ENCODE measurements at regions not wholly inside any gene's neighbourhood (a gene's known extent, or its start where the extent isn't known, plus 50 kb on each side); places are given as distances from the start of the nearest gene placed in this dataset.
"Not testable (repeated sequence)": the region's sequence is repeated elsewhere in the genome, so short reads cannot be mapped to it uniquely, and the experiment has no call there.

DNA sequence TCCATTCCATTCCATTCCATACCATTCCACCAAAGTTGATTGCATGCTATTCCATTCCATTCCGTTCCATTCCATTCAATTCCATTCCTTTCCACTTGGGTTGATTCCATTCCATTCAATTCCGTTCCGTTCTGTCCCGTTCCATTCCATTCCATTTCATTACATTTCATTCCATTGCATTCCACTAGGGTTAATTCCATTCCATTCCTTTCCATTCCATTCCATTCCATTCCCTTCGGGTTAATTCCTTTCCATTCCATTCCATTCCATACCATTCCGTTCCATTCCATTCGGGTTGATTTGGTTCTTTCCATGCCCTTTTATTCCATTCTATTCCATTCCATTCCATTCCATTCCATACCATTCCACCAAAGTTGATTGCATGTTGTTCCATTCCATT lies 131.9 kb downstream of the CWH43 start:
- H3K9me3 ChIP-seq (ENCODE audit: control insufficient read depth in 2 of 2, low read length in 2 of 2): peaks cover 33 to 38% of the 10 kb centered on the region in 2 donors
- H3K4me3 ChIP-seq (ENCODE audit: low read length in 2 of 2); H3K27ac ChIP-seq (ENCODE audit: low read depth in 2 of 2, low read length in 2 of 2); H3K9ac ChIP-seq (ENCODE audit: low read depth in 1 of 2, low read length in 2 of 2); H3K36me3 ChIP-seq (ENCODE audit: control insufficient read depth in 2 of 2, insufficient read depth in 2 of 2, low read length in 2 of 2); H3K27me3 ChIP-seq (ENCODE audit: control insufficient read depth in 2 of 2, insufficient read depth in 2 of 2, low read length in 2 of 2); H3K4me1 ChIP-seq (ENCODE audit: control insufficient read depth in 2 of 2, insufficient read depth in 2 of 2, low read length in 2 of 2): not testable (repeated sequence)

DNA sequence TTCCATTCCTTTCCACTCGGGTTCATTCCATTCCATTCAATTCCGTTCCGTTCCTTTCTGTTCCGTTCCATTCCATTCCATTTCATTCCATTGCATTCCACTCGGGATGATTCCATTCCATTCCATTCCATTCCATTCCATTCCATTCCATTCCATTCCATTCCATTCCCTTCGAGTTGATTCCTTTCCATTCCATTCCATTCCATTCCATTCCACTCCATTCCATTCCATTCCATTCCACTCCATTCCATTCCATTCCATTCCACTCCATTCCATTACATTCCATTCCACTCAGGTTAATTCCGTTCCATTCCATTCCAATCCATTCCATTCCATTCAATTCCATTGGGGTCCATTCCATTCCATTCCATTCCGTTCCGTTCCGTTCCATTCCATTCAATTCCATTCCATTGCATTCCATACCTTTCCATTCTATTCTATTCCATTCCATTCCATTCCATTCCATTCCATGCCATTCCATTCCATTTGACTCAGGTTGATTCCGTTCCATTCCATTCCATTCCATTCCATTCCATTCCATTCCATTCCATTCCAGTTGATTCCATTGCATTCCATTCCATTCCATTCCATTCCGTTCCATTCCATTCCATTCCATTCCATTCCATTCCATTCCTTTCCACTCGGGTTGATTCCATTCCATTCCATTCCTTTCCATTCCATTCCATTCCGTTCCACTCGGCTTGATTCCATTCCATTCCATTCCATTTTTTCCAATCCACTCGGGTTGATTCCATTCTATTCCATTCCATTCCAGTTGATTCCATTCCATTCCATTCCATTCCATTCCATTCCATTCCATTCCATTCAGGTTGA lies 132.5 kb downstream of the CWH43 start:
- H3K4me1 ChIP-seq (ENCODE audit: control insufficient read depth in 2 of 2, insufficient read depth in 2 of 2, low read length in 2 of 2); H3K36me3 ChIP-seq (ENCODE audit: control insufficient read depth in 2 of 2, insufficient read depth in 2 of 2, low read length in 2 of 2); H3K27me3 ChIP-seq (ENCODE audit: control insufficient read depth in 2 of 2, insufficient read depth in 2 of 2, low read length in 2 of 2); H3K27ac ChIP-seq (ENCODE audit: low read depth in 2 of 2, low read length in 2 of 2); H3K9ac ChIP-seq (ENCODE audit: low read depth in 1 of 2, low read length in 2 of 2): not testable (repeated sequence)
- Histone ChIP-seq H3K9me3 (ENCODE audit: control insufficient read depth in 2 of 2, low read length in 2 of 2) (peaks cover 33 to 38% of the 10 kb centered on the region in 2 donors), H3K4me3 (ENCODE audit: low read length in 2 of 2) (peak overlapping the region in 1 of 2 donors; percentile 9)

- H3K27ac ChIP-seq (ENCODE audit: low read depth in 2 of 2, low read length in 2 of 2); H3K4me1 ChIP-seq (ENCODE audit: control insufficient read depth in 2 of 2, insufficient read depth in 2 of 2, low read length in 2 of 2); H3K27me3 ChIP-seq (ENCODE audit: control insufficient read depth in 2 of 2, insufficient read depth in 2 of 2, low read length in 2 of 2); H3K9ac ChIP-seq (ENCODE audit: low read depth in 1 of 2, low read length in 2 of 2); H3K36me3 ChIP-seq (ENCODE audit: control insufficient read depth in 2 of 2, insufficient read depth in 2 of 2, low read length in 2 of 2): not testable (repeated sequence)
- peak overlapping the region in 1 of 2 donors; percentile 9 for H3K4me3 ChIP-seq (ENCODE audit: low read length in 2 of 2)
- peaks cover 33 to 38% of the 10 kb centered on the region in 2 donors for H3K9me3 ChIP-seq (ENCODE audit: control insufficient read depth in 2 of 2, low read length in 2 of 2)
Observed at GRCh38 chr4:49119345-49119744, 133.3 kb downstream of the CWH43 start.

DNA sequence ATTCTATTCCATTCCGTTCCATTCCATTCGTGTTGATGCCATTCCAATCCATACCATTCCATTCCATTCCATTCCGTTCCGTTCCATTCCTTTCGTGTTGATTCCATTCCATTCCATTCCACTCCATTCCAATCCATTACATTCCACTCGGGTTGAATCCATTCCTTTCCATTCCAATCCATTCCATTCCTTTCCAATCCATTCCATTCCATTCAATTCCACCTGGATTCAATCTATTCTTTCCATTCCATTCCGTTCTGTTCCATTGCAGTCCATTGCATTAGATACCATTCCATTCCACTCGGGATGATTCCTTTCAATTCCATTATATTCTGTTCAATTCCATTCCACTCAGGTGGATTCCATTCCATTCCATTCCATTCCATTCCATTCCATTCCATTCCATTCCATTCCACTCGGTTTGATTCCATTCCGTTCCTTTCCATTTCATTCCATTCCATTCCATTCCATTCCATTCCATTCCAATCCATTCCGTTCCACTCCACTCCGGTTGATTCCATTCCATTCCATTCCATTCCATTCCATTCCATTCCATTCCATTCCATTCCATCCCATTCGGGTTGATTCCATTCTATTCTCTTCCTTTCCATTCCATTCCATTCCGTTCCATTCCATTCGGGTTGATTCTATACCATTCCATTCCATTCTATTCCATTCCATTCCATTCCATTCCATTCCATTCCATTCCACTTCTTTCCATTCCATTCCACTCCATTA lies 134.1 kb downstream of the CWH43 start:
- not testable (repeated sequence) for H3K9ac ChIP-seq (ENCODE audit: low read depth in 1 of 2, low read length in 2 of 2); H3K27ac ChIP-seq (ENCODE audit: low read depth in 2 of 2, low read length in 2 of 2); H3K4me3 ChIP-seq (ENCODE audit: low read length in 2 of 2); H3K36me3 ChIP-seq (ENCODE audit: control insufficient read depth in 2 of 2, insufficient read depth in 2 of 2, low read length in 2 of 2); H3K4me1 ChIP-seq (ENCODE audit: control insufficient read depth in 2 of 2, insufficient read depth in 2 of 2, low read length in 2 of 2); H3K27me3 ChIP-seq (ENCODE audit: control insufficient read depth in 2 of 2, insufficient read depth in 2 of 2, low read length in 2 of 2)
- peaks cover 31% of the 10 kb centered on the region in 2 donors for H3K9me3 ChIP-seq (ENCODE audit: control insufficient read depth in 2 of 2, low read length in 2 of 2)

GRCh38 chr4:49120804-49121203 lies 134.7 kb downstream of the CWH43 start:
- H3K9me3 ChIP-seq (ENCODE audit: control insufficient read depth in 2 of 2, low read length in 2 of 2): peaks cover 30 to 31% of the 10 kb centered on the region in 2 donors
- not testable (repeated sequence) for H3K27me3 ChIP-seq (ENCODE audit: control insufficient read depth in 2 of 2, insufficient read depth in 2 of 2, low read length in 2 of 2); H3K36me3 ChIP-seq (ENCODE audit: control insufficient read depth in 2 of 2, insufficient read depth in 2 of 2, low read length in 2 of 2); H3K4me1 ChIP-seq (ENCODE audit: control insufficient read depth in 2 of 2, insufficient read depth in 2 of 2, low read length in 2 of 2); H3K4me3 ChIP-seq (ENCODE audit: low read length in 2 of 2); H3K27ac ChIP-seq (ENCODE audit: low read depth in 2 of 2, low read length in 2 of 2); H3K9ac ChIP-seq (ENCODE audit: low read depth in 1 of 2, low read length in 2 of 2)

DNA sequence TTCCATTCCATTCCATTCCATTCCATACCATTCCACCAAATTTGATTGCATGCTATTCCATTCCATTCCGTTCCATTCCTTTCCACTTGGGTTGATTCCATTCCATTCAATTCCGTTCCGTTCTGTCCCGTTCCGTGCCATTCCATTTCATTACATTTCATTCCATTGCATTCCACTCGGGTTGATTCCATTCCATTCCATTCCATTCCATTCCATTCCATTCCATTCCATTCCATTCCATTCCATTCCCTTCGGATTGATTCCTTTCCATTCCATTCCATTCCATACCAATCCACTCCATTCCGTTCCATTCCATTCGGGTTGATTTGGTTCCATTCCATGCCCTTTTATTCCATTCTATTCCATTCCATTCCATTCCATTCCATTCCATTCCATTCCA lies 140.4 kb downstream of the CWH43 start:
- H3K4me3 ChIP-seq (ENCODE audit: low read length in 2 of 2); H3K4me1 ChIP-seq (ENCODE audit: control insufficient read depth in 2 of 2, insufficient read depth in 2 of 2, low read length in 2 of 2); H3K9ac ChIP-seq (ENCODE audit: low read depth in 1 of 2, low read length in 2 of 2); H3K36me3 ChIP-seq (ENCODE audit: control insufficient read depth in 2 of 2, insufficient read depth in 2 of 2, low read length in 2 of 2); H3K27me3 ChIP-seq (ENCODE audit: control insufficient read depth in 2 of 2, insufficient read depth in 2 of 2, low read length in 2 of 2); H3K9me3 ChIP-seq (ENCODE audit: control insufficient read depth in 2 of 2, low read length in 2 of 2); H3K27ac ChIP-seq (ENCODE audit: low read depth in 2 of 2, low read length in 2 of 2): not testable (repeated sequence)

DNA sequence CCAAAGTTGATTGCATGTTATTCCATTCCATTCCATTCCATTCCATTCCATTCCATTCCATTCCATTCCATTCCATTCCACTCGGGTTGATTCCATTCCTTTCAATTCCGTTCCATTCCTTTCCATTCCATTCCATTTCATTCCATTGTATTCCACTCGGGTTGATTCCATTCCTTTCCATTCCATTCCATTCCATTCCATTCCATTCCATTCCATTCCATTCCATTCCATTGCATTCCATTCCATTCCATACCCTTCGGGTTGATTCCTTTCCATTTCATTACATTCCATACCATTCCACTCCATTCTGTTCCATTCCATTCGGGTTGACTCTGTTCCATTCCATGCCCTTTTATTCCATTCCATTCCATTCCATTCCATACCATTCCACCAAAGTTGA lies 140.8 kb downstream of the CWH43 start:
- not testable (repeated sequence) for H3K27me3 ChIP-seq (ENCODE audit: control insufficient read depth in 2 of 2, insufficient read depth in 2 of 2, low read length in 2 of 2); H3K4me1 ChIP-seq (ENCODE audit: control insufficient read depth in 2 of 2, insufficient read depth in 2 of 2, low read length in 2 of 2)

GRCh38 chr4:49129385-49129784 lies 143.3 kb downstream of the CWH43 start:
- H3K4me1 ChIP-seq (ENCODE audit: control insufficient read depth in 2 of 2, insufficient read depth in 2 of 2, low read length in 2 of 2); H3K27ac ChIP-seq (ENCODE audit: low read depth in 2 of 2, low read length in 2 of 2); H3K9ac ChIP-seq (ENCODE audit: low read depth in 1 of 2, low read length in 2 of 2); H3K9me3 ChIP-seq (ENCODE audit: control insufficient read depth in 2 of 2, low read length in 2 of 2); H3K27me3 ChIP-seq (ENCODE audit: control insufficient read depth in 2 of 2, insufficient read depth in 2 of 2, low read length in 2 of 2); H3K36me3 ChIP-seq (ENCODE audit: control insufficient read depth in 2 of 2, insufficient read depth in 2 of 2, low read length in 2 of 2); H3K4me3 ChIP-seq (ENCODE audit: low read length in 2 of 2): not testable (repeated sequence)

More for the DNA sequence above, 140.8 kb downstream of the CWH43 start:
- H3K4me3 ChIP-seq (ENCODE audit: low read length in 2 of 2); H3K27ac ChIP-seq (ENCODE audit: low read depth in 2 of 2, low read length in 2 of 2); H3K9me3 ChIP-seq (ENCODE audit: control insufficient read depth in 2 of 2, low read length in 2 of 2); H3K9ac ChIP-seq (ENCODE audit: low read depth in 1 of 2, low read length in 2 of 2); H3K36me3 ChIP-seq (ENCODE audit: control insufficient read depth in 2 of 2, insufficient read depth in 2 of 2, low read length in 2 of 2): not testable (repeated sequence)

- not testable (repeated sequence) for H3K9ac ChIP-seq (ENCODE audit: low read depth in 1 of 2, low read length in 2 of 2); H3K27ac ChIP-seq (ENCODE audit: low read depth in 2 of 2, low read length in 2 of 2); H3K27me3 ChIP-seq (ENCODE audit: control insufficient read depth in 2 of 2, insufficient read depth in 2 of 2, low read length in 2 of 2); H3K4me1 ChIP-seq (ENCODE audit: control insufficient read depth in 2 of 2, insufficient read depth in 2 of 2, low read length in 2 of 2); H3K36me3 ChIP-seq (ENCODE audit: control insufficient read depth in 2 of 2, insufficient read depth in 2 of 2, low read length in 2 of 2); H3K9me3 ChIP-seq (ENCODE audit: control insufficient read depth in 2 of 2, low read length in 2 of 2); H3K4me3 ChIP-seq (ENCODE audit: low read length in 2 of 2)
Observed at GRCh38 chr4:49129870-49130269, 143.8 kb downstream of the CWH43 start.

DNA sequence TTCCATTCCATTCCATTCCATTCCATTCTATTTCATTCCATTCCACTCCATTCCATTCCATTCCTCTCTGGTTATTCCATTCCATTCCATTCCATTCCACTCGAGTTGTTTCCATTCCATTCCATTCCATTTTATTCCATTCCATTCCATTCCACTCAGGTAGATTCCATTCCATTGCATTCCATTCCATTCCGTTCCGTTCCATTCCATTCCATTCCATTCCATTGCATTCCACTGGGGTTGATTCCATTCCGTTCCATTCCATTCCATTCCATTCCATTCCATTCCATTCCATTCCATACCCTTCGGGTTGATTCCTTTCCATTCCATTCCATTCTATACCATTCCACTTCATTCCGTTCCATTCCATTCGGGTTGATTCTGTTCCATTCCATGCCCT lies 144.6 kb downstream of the CWH43 start:
- H3K9me3 ChIP-seq (ENCODE audit: control insufficient read depth in 2 of 2, low read length in 2 of 2); H3K27me3 ChIP-seq (ENCODE audit: control insufficient read depth in 2 of 2, insufficient read depth in 2 of 2, low read length in 2 of 2); H3K27ac ChIP-seq (ENCODE audit: low read depth in 2 of 2, low read length in 2 of 2); H3K4me3 ChIP-seq (ENCODE audit: low read length in 2 of 2); H3K9ac ChIP-seq (ENCODE audit: low read depth in 1 of 2, low read length in 2 of 2); H3K36me3 ChIP-seq (ENCODE audit: control insufficient read depth in 2 of 2, insufficient read depth in 2 of 2, low read length in 2 of 2); H3K4me1 ChIP-seq (ENCODE audit: control insufficient read depth in 2 of 2, insufficient read depth in 2 of 2, low read length in 2 of 2): not testable (repeated sequence)

All from mucosa of rectum (tissue), 2 donors.